GM18867 (cell line): ENCODE measurements at regions not wholly inside any gene's neighbourhood (a gene's known extent, or its start where the extent isn't known, plus 50 kb on each side); places are given as distances from the start of the nearest gene placed in this dataset.
"Not testable (repeated sequence)": the region's sequence is repeated elsewhere in the genome, so short reads cannot be mapped to it uniquely, and the experiment has no call there.

ENCODE experiments used
- ATAC-seq: cut with Tn5 transposase; IDR thresholded peaks from one replicate; pipeline ENCODE4 v1.9.1; 2021; ENCODE audit warnings: mild to moderate bottlenecking, moderate library complexity; ENCODE audit not compliant: unreplicated experiment

GRCh38 chr15:39254181-39254580, 326.7 kb upstream of the THBS1 start:
- no peak for ATAC-seq

GRCh38 chr15:39255760-39256159, 325.1 kb upstream of the THBS1 start:
- ATAC-seq, result no peak

GRCh38 chr15:39260391-39260790, 320.5 kb upstream of the THBS1 start:
- no peak for ATAC-seq

- no peak for ATAC-seq
Observed at GRCh38 chr15:39260791-39261190, 320.1 kb upstream of the THBS1 start.

- ATAC-seq, result not testable (repeated sequence)
Observed at GRCh38 chr15:39261397-39262183, 319.3 kb upstream of the THBS1 start.

GRCh38 chr15:39262995-39263772, 317.7 kb upstream of the THBS1 start:
- ATAC-seq, result not testable (repeated sequence)

GRCh38 chr15:39265261-39265660, 315.6 kb upstream of the THBS1 start:
- no peak for ATAC-seq

GRCh38 chr15:39266890-39267289, 314.0 kb upstream of the THBS1 start:
- ATAC-seq, result no peak

GRCh38 chr15:39267685-39268084, 313.2 kb upstream of the THBS1 start:
- ATAC-seq, result peak; percentile 83

GRCh38 chr15:39269352-39269751, 311.5 kb upstream of the THBS1 start:
- no peak for ATAC-seq

- ATAC-seq, result no peak
Observed at GRCh38 chr15:39269821-39270220, 311.1 kb upstream of the THBS1 start.

GRCh38 chr15:39270221-39270855, 310.5 kb upstream of the THBS1 start:
- ATAC-seq, result no peak

- no peak for ATAC-seq
Observed at GRCh38 chr15:39270934-39271333, 309.9 kb upstream of the THBS1 start.

GRCh38 chr15:39272901-39273300, 308.0 kb upstream of the THBS1 start:
- no peak for ATAC-seq

GRCh38 chr15:39273717-39274411, 307.0 kb upstream of the THBS1 start:
- ATAC-seq, result no peak

- no peak for ATAC-seq
Observed at GRCh38 chr15:39275066-39275465, 305.8 kb upstream of the THBS1 start.

GRCh38 chr15:39279311-39279710, 301.6 kb upstream of the THBS1 start:
- ATAC-seq, result no peak

GRCh38 chr15:39281094-39281493, 299.8 kb upstream of the THBS1 start:
- ATAC-seq, result no peak

- no peak for ATAC-seq
Observed at GRCh38 chr15:39282663-39283208, 298.1 kb upstream of the THBS1 start.

GRCh38 chr15:39283531-39283930, 297.3 kb upstream of the THBS1 start:
- no peak for ATAC-seq

GRCh38 chr15:39285071-39285470, 295.8 kb upstream of the THBS1 start:
- ATAC-seq, result no peak
